ENCODE measurements at regions not wholly inside any gene's neighbourhood (a gene's known extent, or its start where the extent isn't known, plus 50 kb on each side); places are given as distances from the start of the nearest gene placed in this dataset.
"Not testable (repeated sequence)": the region's sequence is repeated elsewhere in the genome, so short reads cannot be mapped to it uniquely, and the experiment has no call there.

DNA sequence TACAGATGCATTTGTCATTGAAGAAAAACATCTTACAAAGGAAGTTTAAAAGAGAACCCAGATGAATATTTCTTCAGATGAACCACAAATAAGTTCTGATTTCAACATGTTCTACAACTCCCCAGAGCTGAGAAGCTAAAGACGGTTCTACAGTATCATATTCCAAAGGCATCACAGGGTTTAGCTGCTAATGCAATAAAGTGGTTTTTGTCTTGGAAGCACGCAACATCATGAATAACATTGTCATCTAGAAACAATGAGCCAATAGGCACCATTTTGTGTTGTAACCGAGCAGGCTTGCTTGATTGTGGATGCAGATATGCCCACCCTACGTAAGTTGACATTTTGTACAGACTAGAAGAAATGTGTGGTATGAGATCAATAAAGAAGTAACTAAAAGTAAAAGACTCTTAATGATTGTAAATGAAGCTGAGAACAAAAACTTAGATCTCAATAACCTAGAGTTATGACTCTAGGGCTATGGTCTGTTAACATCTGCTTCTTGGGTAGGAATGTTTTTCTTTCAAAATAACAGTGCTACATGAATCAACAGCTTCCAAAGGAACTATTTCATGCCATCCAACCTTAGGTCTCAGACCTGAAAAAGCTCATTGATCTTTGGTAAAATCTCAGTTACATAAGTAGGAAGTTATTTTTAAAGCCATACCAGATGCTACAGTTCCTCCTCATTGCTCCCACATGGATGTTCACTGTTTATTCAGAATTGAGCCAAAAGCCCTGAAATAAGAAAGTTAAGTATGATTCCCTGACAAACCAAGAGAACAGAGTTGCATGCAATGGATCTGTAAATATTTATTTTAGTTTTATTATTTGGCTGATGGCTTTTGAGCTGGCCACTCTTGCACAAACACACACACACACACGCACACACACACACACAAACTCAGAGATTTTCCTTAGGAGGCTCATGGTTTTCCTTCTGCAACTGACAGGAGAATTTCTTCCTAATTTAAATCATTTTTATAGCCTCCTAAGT lies 118.7 kb upstream of the SLCO6A1 start:
- no peak for DNase-seq

DNA sequence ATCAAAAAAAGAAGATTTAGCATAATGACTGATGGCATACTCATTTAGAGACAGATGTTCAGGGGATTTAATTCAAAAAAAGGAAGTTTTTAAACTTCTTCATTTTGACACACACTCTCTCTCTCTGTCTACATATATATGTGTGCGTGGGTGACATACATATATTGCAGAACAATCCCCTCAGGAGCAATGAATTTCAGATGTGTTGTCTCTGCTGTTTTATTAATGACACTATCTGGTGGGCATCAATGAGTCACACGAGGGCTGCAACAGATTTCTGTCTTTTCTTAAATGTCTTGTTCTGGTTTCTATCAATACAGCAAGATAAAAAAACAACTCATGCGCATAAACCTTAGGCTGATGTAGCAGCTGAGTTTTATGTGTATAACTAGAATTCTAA lies 123.5 kb upstream of the SLCO6A1 start:
- no peak for DNase-seq

DNA sequence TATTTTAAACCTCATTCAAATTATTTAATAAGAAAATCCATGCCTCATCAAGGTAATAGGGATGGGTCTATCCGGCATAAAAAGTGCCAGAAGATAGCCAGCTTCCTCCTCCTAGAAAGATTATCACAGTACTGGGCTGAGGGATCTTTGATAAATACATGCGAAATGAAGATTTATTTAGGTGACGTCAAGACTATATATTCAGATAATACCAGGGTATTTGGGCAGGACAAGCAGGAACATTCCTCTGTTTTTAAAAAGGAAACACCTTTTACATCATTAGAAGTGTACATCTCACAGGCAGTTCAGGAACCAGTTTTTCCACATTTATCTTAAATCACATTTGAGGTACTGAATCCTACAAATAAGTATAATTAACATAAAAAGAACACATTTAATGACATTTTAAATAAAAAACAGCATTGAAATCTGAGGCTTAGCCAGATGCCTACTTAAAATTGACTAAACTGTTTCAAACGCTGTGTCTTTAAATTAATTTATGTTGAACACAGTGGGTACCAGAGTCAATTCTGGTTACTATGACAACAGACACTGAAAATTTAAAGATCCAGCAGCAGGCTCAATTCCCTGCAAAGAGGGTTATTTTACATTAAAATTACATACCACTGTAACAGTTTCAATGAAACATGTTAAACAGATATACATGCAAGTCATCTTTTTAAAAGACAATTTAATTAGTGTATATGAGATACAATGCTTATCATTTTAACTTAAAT lies 124.7 kb upstream of the SLCO6A1 start:
- no peak for DNase-seq

DNA sequence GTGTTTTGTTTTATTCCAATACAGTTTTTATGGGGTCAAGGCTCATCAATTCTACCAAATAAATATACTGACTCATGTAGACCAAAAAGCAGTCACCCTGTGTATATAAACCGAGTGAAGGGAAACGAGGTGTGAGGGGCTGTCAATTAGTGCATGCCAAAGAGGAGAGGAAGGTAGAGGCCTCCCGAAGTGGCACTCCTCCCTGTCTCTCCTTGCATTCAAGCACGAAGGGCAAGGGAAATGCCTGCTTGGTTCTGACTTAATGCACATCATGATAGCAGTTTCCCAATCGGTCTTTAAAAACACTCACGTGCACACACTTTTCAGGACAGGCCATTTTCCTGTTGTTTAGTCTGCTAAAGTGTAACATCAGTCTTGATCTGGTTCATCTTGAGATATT lies 125.6 kb upstream of the SLCO6A1 start:
- no peak for DNase-seq

DNA sequence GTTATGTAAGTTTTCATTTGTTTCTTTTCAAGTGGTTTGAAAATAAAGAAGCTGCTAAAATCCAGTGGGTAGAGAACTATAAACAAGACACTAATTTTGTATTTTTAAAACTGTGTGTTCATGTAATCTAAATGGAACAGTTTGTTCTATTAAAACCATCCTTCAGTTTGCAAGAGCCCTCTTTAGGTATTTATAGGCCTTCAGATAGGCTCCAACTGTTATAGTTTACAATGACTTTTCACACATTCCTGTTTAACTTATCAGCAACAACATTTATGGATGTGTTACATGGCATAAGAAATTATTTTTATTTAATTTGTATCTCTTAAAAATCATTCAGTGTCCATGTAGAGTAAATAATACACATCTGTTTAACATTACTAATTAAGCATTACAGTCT lies 126.7 kb upstream of the SLCO6A1 start:
- DNase-seq: no peak

DNA sequence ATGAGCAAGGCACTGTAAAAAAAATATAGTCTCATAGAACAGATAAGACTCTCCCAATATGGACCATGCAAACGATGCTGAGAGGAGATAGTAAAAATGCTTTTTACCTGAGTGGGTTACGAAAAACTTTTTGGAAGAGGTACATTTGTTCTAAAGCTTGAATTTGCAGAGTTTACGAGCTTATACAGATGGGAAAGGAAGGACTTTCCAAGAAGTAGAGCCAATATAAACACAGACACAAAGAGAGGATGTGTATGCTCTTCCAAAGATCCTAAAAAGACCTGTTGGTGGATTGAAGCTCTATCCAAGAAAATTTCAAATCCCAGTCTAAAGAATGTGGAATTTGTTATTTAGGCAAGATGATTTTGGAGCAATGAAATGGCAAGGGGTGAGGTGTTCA lies 127.1 kb upstream of the SLCO6A1 start:
- no peak for DNase-seq

DNA sequence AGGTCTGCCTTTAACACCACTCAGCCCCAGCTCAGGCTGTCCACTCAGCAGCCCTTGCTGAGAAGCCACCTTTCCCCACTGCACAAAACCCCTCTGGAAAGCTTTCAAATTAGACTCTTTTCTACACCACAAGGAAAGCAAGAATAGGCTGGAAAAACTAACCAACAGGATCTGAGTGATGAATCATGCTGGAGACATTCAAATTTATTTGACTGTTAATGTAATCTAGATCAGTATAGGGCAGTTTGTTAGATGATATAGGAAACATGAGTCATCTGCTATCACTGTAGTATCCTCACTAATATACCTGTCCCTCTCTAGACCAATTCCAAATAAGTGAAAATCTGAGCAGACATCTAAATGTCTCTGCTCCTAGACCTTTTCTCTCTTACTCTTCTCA lies 127.8 kb upstream of the PAM start:
- no peak for DNase-seq

DNA sequence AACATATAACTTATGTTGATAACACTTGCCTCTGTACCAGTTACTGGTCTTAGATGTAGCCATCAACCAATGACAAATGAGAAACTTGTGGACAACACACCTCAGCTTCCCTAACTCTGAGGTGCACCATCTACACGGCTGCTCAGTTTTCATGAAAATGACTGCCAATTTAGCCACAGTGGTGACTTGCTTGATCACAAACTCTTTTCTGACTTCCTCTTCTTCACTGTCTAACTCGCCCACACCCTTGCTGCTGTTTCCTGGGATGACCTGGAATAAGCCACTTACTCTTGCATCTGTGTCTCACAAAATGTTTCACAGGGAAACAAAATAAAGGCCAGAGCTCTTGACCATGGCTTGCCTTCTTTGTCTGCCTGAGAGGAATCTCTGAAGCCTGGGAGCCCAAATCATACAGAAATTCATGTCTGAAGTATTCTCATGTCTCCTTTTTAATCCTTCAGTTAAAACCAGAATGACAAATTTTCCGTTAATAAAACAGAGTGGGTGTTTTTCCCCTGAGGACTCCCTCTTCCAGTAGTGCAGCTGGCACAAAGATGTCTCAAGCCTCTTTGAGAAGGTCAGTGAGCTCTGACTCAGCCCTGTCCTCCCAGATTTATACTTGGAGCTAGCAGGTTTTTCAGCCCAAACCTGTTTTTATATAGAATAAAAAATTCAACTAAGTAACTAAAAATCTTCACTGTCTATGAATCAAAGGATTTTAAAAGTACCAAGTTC lies 126.5 kb upstream of the PAM start:
- DNase-seq: no peak

DNA sequence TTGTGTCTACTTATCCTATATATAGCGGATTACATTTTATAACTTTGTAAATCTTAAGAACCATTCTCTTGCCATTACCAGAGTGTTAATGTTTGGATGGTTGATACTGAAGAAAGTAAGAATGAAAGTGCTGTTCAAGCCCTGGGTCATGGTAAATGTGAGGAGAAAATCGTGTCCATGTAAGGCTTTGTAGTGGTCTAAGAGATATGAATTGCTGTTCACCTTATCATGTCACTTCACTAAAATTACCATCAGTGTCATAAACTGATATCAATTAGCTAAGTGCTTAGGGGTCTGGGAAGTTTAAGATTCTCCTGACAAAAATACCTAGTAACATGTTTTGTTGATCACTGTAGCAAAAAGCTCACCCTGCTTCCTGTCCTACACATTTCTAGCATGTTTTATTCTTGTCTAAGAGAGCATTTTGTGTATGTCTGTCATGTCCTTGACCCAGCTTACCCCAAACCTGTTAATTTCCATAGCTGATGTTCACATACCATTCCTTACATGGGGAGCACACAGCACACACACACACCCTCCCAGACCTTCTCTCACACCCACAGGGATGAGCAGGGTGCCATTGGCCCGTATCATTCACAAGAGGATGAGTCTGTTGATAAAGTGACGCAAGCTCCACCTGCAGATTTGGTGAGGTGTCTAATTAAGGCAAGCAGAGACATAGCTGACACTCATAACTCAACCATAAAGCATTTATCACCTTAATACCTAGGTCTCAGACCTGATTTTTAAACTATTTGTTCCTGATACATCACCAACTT lies 125.1 kb upstream of the PAM start:
- no peak for DNase-seq

DNA sequence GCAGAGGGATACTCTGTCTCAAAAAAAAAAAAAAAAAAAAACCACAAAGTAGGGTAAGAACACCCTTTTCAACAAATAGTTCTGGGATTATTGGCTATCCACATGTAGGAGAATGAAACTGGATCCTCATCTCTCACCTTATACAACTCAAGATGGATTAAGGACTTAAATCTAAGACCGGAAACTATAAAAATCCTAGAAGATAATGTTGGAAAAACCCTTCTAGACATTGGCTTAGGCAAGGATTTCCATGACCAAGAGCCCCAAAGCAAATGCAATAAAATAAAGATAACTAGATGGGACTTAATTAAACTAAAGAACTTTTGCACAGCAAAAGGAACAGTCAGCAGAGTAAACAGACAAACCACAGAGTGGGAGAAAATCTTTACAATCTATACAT lies 119.7 kb upstream of the PAM start:
- DNase-seq: not testable (repeated sequence)

DNA sequence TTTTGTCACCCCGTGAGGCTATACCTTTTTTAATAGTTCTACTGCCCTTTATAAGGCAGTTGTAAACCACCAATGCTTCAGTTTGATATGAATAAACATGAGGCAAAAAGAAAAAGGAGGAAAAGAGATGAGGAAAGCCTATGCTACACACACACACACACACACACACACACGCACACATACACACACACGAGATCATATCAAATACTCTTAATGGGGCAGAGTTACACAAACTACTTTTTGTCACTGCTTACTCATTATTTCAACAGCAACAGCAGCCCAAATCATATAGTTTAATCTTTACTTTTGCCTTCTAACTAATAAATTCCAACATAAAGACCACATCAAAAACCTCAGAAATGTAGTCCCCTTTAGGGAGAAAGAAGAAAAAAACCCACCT lies 116.8 kb upstream of the PAM start:
- DNase-seq: no peak

DNA sequence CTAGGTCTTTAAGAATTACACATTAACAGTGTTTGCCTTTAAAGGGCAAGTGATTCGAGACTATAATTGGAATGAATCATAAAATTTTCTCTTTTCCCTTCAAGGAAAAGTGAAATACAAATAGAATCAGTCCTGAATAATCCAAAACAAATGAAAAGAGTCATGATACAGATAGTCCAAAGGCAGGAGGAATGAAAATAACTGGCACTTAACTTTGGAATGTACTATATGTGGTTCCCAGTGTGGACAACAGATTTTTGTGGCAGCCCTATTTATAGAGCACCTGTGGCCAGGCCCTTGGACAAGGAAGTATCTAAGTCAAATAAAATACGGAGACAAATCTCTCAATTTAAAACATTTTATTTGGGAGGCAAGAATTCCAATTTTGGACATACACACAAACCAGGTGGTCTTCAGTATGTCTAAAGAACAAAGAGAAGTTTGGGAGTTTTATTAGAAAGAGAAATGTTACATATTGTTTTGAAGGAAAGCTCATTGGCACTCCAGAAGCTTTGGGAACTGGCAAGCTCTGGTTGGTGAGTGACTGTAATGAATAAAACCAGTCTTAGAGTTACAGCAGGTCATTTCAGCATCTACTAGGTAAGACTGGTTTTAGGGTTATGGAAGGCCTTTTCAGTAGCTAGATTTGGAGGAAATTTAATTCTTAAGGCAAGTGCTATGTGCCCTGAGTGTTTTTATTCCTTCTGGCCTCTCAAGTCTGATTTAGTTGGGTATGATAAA lies 116.0 kb upstream of the PAM start:
- DNase-seq: no peak

DNA sequence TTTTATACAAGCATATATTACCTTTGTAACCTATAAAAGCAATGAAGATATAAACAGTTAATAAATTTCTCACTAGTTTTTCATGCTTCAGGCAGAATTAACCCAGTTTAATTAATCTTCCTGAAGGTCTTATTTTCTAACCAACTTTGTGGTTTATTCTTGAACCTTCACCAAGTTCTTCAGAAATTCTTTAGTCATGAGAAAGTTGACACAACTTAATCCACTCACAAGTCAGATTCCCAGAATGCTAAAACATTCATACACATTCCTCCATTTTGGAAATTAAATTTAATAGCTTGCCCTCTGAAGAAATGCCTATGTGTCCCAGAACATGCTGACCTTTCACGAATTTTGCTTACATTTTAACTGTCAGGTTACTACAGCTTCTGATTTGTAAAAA lies 105.4 kb upstream of the PAM start:
- no peak for DNase-seq

DNA sequence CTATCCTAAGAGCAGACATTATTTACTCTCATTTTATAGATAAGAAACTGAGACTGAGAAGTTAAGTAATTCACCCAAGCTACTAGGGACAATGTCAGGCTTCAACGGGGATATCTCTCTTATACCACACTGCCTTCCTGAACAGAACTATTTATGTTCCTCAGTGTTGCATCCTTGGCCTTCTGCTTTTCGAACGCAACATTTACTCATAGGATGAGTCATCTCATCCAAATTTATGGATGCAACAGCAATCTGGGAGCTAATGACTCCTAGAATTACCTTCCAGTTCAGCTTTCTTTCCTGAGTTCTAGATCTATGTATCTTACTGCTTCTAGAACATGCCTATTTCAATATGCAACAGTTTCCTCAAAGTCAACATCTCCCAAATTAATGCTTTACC lies 103.6 kb upstream of the PAM start:
- no peak for DNase-seq

DNA sequence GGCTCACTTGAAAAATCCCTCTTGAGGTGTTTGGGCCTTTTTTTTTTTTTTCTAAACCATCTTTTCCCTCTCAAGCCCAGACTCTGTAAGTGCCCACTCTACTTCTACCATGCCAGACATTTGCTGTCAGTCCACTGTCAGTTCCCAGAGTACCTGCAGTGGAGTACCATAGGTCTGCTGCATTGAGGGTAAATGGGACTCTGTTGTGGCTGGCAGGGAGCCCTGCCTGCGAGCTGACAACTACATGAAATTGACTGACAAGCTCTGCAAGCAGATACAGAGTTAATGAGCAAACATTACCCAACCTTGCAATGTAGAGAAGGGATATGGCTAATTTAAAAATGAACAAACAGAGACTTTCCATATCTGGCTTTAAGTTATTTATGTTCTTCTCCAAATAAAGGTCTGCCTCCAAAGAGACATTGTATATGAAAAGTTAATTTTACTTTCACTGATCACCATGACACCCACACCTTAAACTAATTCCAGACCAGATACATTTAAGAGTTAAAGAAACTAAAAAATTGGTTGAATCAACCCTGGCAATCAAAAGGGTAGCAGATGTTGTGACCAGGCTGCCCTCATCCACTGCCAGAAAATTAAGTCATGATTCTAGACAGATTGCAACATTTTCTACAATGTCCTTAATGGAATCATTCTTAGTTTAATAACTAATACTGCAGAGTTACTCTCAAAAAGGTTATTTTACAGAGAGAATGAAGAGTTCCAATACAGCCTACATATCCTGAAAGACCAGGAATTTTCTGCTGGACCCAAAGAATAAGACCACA lies 100.4 kb upstream of the PAM start:
- DNase-seq: no peak

DNA sequence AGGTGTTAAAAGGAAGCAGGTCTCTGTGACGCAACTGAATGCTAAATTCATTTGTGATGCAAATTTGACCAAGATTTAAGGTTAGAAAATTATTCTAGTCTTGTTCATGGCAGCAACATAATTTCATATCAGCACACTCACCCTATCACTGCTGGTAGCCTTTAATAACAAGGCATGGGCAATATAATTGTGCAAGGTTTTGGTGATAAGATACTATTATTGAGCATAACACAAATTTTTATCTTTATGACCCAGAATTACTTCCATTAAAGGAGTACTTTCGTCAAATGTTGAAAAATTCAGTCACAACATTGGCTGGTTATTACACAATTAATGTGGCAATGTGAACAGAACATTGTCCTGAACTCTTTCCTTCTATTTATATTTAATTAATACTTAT lies 96.0 kb upstream of the PAM start:
- DNase-seq: no peak

DNA sequence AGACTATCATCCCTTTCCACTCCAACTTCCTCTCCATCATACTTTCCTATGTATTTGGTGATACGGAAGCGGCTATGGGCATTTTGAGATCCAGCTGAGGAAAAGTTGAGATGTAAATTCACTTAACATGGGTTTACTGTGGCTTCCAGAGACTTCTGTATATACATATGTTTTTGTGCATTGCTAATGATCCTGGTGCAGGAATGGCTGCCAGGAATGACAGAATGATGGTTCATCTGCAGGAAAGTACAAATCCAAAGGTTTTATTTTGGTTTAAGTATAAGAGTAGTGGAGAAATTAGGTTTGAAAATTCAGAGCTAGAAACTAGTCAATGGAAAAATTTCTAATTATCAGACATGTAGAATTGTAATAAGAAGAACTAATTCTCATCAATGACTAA lies 95.0 kb upstream of the PAM start:
- no peak for DNase-seq

DNA sequence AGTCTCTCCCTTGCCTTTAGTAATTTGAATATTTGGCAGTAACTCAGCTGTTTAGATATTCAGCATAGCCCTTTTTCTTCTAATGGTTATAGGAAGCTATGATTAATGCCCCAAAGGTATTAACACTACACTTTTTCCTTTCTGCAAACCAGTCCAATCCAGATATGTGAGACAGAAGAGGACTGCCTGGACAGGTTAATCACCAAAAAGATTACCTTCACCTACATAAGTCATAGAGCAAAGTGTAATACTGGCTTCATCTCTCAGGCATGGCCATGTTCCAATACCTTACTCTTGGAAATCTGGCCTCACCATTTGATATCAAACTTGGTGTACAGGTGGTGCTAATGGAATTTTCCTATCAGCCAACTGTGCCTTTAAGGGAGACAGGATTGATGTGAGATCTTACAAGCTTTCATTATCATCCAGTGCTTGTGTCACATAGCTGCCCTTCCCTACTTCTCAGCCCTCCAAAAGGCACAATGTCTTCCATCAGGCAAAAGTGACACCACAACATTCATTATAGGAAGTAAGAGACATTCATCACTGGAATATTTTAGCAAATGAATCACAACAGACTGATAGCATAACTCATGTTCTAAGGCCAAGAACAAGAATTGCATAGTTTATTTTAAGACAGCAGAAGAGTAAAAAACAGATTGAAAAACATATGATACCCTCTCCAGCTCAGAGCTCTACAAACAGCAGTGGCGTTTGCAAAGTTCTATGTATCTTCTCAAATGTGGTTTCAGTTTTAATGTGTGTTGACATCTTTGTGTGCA lies 91.2 kb upstream of the PAM start:
- no peak for DNase-seq

DNA sequence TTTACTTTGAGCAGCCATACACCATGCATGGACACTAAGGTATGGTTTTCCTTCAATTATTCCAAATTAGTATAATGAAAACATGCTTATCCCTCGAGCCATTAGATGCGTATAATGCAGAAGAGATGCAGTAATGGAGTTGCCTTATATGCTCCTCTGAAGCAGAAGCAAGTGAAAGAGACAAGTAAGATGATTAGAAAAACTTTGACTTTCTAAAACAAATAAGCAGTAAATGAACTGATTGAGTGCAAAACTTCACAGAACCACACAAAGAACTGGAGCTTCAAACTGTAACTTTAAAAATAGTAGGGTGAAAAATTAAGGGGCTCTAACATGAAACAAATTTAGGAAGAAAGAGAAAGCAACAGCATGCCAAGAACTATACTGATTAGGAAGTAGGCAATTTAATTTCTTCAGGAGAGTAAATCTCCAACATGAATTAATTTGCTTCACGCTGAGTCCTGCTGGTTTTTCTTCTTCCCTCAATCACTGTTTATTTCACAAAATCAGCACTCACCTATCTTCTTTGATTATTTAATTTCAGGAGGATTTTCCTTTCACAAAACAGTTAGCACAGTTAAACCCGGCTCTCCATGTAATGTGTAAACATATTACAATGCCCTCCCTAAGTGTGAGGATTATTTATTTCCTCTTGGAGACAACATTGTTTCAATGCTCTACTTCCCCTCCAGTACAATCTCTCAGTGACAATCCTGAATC lies 90.3 kb upstream of the PAM start:
- DNase-seq: no peak
